Sigmoid colon (tissue), 3 donors: ENCODE measurements at regions not wholly inside any gene's neighbourhood (a gene's known extent, or its start where the extent isn't known, plus 50 kb on each side); places are given as distances from the start of the nearest gene placed in this dataset.

Source experiments
- CTCF ChIP-seq, 4 experiments: fragments of 450-650 bp in 3 of 4; fragments of 200-600 bp in 1 of 4; IDR thresholded peaks; one replicate each; pipeline ENCODE4 v1.5.1; 2016 to 2019; ENCODE audit warnings: antibody characterized with exemption in 4 of 4, mild to moderate bottlenecking in 3 of 4, moderate library complexity in 2 of 4
- POLR2A ChIP-seq, 2 donors: fragments of 450-650 bp; IDR thresholded peaks; one replicate each; pipeline ENCODE4 v1.6.1; 2016; ENCODE audit warnings: antibody characterized with exemption in 2 of 2, mild to moderate bottlenecking in 2 of 2, moderate library complexity in 2 of 2

- TF ChIP-seq CTCF (IDR thresholded peaks at IDR 0.05) (no peak), POLR2A (IDR thresholded peaks at IDR 0.05) (no peak)
Observed at GRCh38 chr2:219798430-219798829, 171.0 kb downstream of the SLC4A3 start.
